Right atrium auricular region (tissue), 2 donors: ENCODE measurements at regions not wholly inside any gene's neighbourhood (a gene's known extent, or its start where the extent isn't known, plus 50 kb on each side); places are given as distances from the start of the nearest gene placed in this dataset.

Experiments used
- DNase-seq: peaks from one replicate; pipeline ENCODE4 v3.0.0-alpha.2; 2019; ENCODE audit warnings: low spot score
- H3K27ac ChIP-seq, 2 donors: fragments of 200-600 bp; sonication (generic); 1 replicate in 1 of 2; 2 replicates in 1 of 2; pipeline ENCODE4 v1.5.1; 2016 to 2019
- H3K27me3 ChIP-seq, 2 donors: fragments of 200-600 bp; sonication (generic); one replicate each; pipeline versions ENCODE4 v1.5.1 to v1.6.0; 2017 to 2019
- H3K36me3 ChIP-seq: fragments of 200-600 bp; sonication (generic); one replicate; pipeline ENCODE4 v1.5.1; 2016
- H3K4me1 ChIP-seq, 2 donors: fragments of 200-600 bp; sonication (generic); one replicate each; pipeline versions ENCODE4 v1.5.1 to v1.6.0; 2017 to 2019
- H3K4me3 ChIP-seq, 2 donors: fragments of 200-600 bp; sonication (generic); 1 replicate in 1 of 2; 2 replicates in 1 of 2; pipeline ENCODE4 v1.5.1; 2017 to 2019; ENCODE audit warnings: mild to moderate bottlenecking in 1 of 2, moderate library complexity in 1 of 2
- H3K9me3 ChIP-seq, 2 donors: fragments of 200-600 bp; sonication (generic); one replicate each; pipeline ENCODE4 v1.5.1; 2019
- CTCF ChIP-seq, 2 donors: fragments of 200-600 bp; sonication (generic); IDR thresholded peaks; one replicate each; pipeline ENCODE4 v1.5.1; 2019; ENCODE audit warnings: antibody characterized with exemption in 2 of 2

- no peak overlapping the region for H3K27ac ChIP-seq
- H3K4me3 ChIP-seq: no peak overlapping the region
- DNase-seq: no peak
- H3K36me3 ChIP-seq: no peaks in the 10 kb centered on the region
- H3K27me3 ChIP-seq: no peaks in the 10 kb centered on the region
- H3K4me1 ChIP-seq: no peaks in the 10 kb centered on the region
- no peak for TF ChIP-seq CTCF (IDR thresholded peaks at IDR 0.05)
- H3K9me3 ChIP-seq: no peaks in the 10 kb centered on the region
These were observed 550.6 kb downstream of the SOX6 start for GRCh38 chr11:15805726-15806125.

- TF ChIP-seq CTCF (IDR thresholded peaks at IDR 0.05): no peak
- no peaks in the 10 kb centered on the region for H3K4me1 ChIP-seq
- no peaks in the 10 kb centered on the region for H3K9me3 ChIP-seq
- H3K4me3 ChIP-seq: no peak overlapping the region
- H3K36me3 ChIP-seq: no peaks in the 10 kb centered on the region
- H3K27ac ChIP-seq: no peak overlapping the region
- H3K27me3 ChIP-seq: no peaks in the 10 kb centered on the region
- no peak for DNase-seq
These were observed 550.1 kb downstream of the SOX6 start for GRCh38 chr11:15806217-15806616.

- no peaks in the 10 kb centered on the region for H3K4me1 ChIP-seq
- no peaks in the 10 kb centered on the region for H3K36me3 ChIP-seq
- H3K27me3 ChIP-seq: no peaks in the 10 kb centered on the region
- no peak for DNase-seq
- H3K27ac ChIP-seq: no peak overlapping the region
- no peak for TF ChIP-seq CTCF (IDR thresholded peaks at IDR 0.05)
- H3K9me3 ChIP-seq: no peaks in the 10 kb centered on the region
- H3K4me3 ChIP-seq: no peak overlapping the region
These were observed 548.5 kb downstream of the SOX6 start for GRCh38 chr11:15807827-15808226.

- no peak overlapping the region for H3K4me3 ChIP-seq
- no peaks in the 10 kb centered on the region for H3K36me3 ChIP-seq
These were observed 546.3 kb downstream of the SOX6 start for GRCh38 chr11:15810082-15810481.

GRCh38 chr11:15810525-15810924 lies 545.8 kb downstream of the SOX6 start:
- DNase-seq: no peak
- Histone ChIP-seq H3K9me3 (no peaks in the 10 kb centered on the region), H3K4me1 (peaks cover 0 to 4% of the 10 kb centered on the region in 2 donors), H3K4me3 (no peak overlapping the region), H3K27me3 (no peaks in the 10 kb centered on the region), H3K27ac (no peak overlapping the region), H3K36me3 (no peaks in the 10 kb centered on the region)
- TF ChIP-seq CTCF (IDR thresholded peaks at IDR 0.05): no peak

More at GRCh38 chr11:15810082-15810481, 546.3 kb downstream of the SOX6 start:
- H3K27ac ChIP-seq: no peak overlapping the region
- TF ChIP-seq CTCF (IDR thresholded peaks at IDR 0.05): no peak
- H3K9me3 ChIP-seq: no peaks in the 10 kb centered on the region
- no peaks in the 10 kb centered on the region for H3K4me1 ChIP-seq
- no peaks in the 10 kb centered on the region for H3K27me3 ChIP-seq
- DNase-seq: no peak
